H9 (cell line): ENCODE measurements at regions not wholly inside any gene's neighbourhood (a gene's known extent, or its start where the extent isn't known, plus 50 kb on each side); places are given as distances from the start of the nearest gene placed in this dataset.

ENCODE experiments used
- DNase-seq: peaks from one replicate; pipeline ENCODE4 v3.0.0-alpha.2; 2017
- H2AFZ ChIP-seq: one replicate; pipeline ENCODE4 v1.6.1; 2013; ENCODE audit warnings: mild to moderate bottlenecking, low read length, control low read depth, moderate library complexity
- H2AK5ac ChIP-seq: 2 replicates; pipeline ENCODE4 v1.6.1; 2013; ENCODE audit warnings: low read length, control low read depth, mixed read lengths; ENCODE audit not compliant: insufficient read length
- H2BK120ac ChIP-seq: one replicate; pipeline ENCODE4 v1.6.1; 2013; ENCODE audit warnings: low read depth, mild to moderate bottlenecking, low read length, control low read depth, inconsistent platforms; ENCODE audit not compliant: poor library complexity, severe bottlenecking
- H2BK12ac ChIP-seq: 2 replicates; pipeline ENCODE4 v1.6.1; 2013; ENCODE audit warnings: low read length, control low read depth, mixed read lengths, low read depth; ENCODE audit not compliant: insufficient read length
- H2BK15ac ChIP-seq: 2 replicates; pipeline ENCODE4 v1.6.1; 2013; ENCODE audit warnings: low read depth, low read length, control low read depth
- H2BK20ac ChIP-seq: one replicate; pipeline ENCODE4 v1.6.1; 2013; ENCODE audit warnings: low read depth, mild to moderate bottlenecking, low read length, control low read depth, inconsistent platforms; ENCODE audit not compliant: poor library complexity, severe bottlenecking
- H2BK5ac ChIP-seq: 2 replicates; pipeline ENCODE4 v1.6.1; 2013; ENCODE audit warnings: low read length, control low read depth, mixed read lengths; ENCODE audit not compliant: insufficient read length
- H3K14ac ChIP-seq: 2 replicates; pipeline ENCODE4 v1.6.1; 2013; ENCODE audit warnings: low read length, control low read depth; ENCODE audit not compliant: insufficient read depth
- H3K18ac ChIP-seq: 2 replicates; pipeline ENCODE4 v1.6.1; 2013; ENCODE audit warnings: low read depth, mild to moderate bottlenecking, mixed read lengths, low read length, control low read depth; ENCODE audit not compliant: insufficient read length
- H3K23ac ChIP-seq: 2 replicates; pipeline ENCODE4 v1.6.1; 2013; ENCODE audit warnings: low read length, control low read depth, mixed read lengths, low read depth; ENCODE audit not compliant: insufficient read length
- H3K23me2 ChIP-seq: 2 replicates; pipeline ENCODE4 v1.6.1; 2013; ENCODE audit warnings: low read depth, mild to moderate bottlenecking, mixed read lengths, low read length, control low read depth; ENCODE audit not compliant: insufficient read length, poor library complexity, severe bottlenecking
- H3K27ac ChIP-seq: 2 replicates; pipeline ENCODE4 v1.5.1; 2013; ENCODE audit warnings: low read length, control low read depth, mixed read lengths, low read depth; ENCODE audit not compliant: insufficient read length
- H3K27me3 ChIP-seq: 2 replicates; pipeline ENCODE4 v1.6.1; 2013; ENCODE audit warnings: low read length, control low read depth, inconsistent platforms; ENCODE audit not compliant: insufficient read depth
- H3K4ac ChIP-seq: 2 replicates; pipeline ENCODE4 v1.6.1; 2013; ENCODE audit warnings: low read depth, mild to moderate bottlenecking, control low read depth, inconsistent platforms, low read length, moderate library complexity
- H3K4me1 ChIP-seq: 2 replicates; pipeline ENCODE4 v1.6.1; 2013; ENCODE audit warnings: low read length, control low read depth, inconsistent platforms; ENCODE audit not compliant: insufficient read depth
- H3K4me2 ChIP-seq: 2 replicates; pipeline ENCODE4 v1.6.1; 2013; ENCODE audit warnings: low read length, control low read depth, mixed read lengths; ENCODE audit not compliant: insufficient read length, insufficient read depth
- H3K56ac ChIP-seq: 2 replicates; pipeline ENCODE4 v1.6.1; 2013; ENCODE audit warnings: low read depth, mild to moderate bottlenecking, mixed read lengths, low read length, control low read depth; ENCODE audit not compliant: insufficient read length
- H3K79me1 ChIP-seq: 2 replicates; pipeline ENCODE4 v1.6.1; 2013; ENCODE audit warnings: low read depth, mild to moderate bottlenecking, moderate library complexity, low read length, control low read depth, inconsistent platforms; ENCODE audit not compliant: insufficient read depth, poor library complexity, severe bottlenecking
- H3K79me2 ChIP-seq: 2 replicates; pipeline ENCODE4 v1.6.1; 2013; ENCODE audit warnings: low read length, control low read depth, inconsistent platforms; ENCODE audit not compliant: insufficient read depth
- H3K9ac ChIP-seq: 2 replicates; pipeline ENCODE4 v1.6.1; 2013; ENCODE audit warnings: low read length, control low read depth, mixed read lengths; ENCODE audit not compliant: insufficient read length; ENCODE audit errors: extremely low read depth
- H3K9me3 ChIP-seq: one replicate; pipeline ENCODE4 v1.6.1; 2013; ENCODE audit warnings: low read depth, low read length, inconsistent platforms; ENCODE audit not compliant: control insufficient read depth
- H3T11ph ChIP-seq: one replicate; pipeline ENCODE4 v1.6.1; 2013; ENCODE audit warnings: mild to moderate bottlenecking, low read length, control low read depth, inconsistent platforms
- H4K20me1 ChIP-seq: one replicate; pipeline ENCODE4 v1.6.1; 2013; ENCODE audit not compliant: control insufficient read depth, insufficient read length, insufficient read depth
- H4K5ac ChIP-seq: 2 replicates; pipeline ENCODE4 v1.6.1; 2013; ENCODE audit warnings: low read depth, mild to moderate bottlenecking, mixed read lengths, low read length, control low read depth; ENCODE audit not compliant: insufficient read length
- H4K8ac ChIP-seq: replicated peaks from 2 replicates; pipeline ENCODE4 v1.6.1; 2013; ENCODE audit warnings: low read length, control low read depth, mixed read lengths, low read depth; ENCODE audit not compliant: insufficient read length
- H4K91ac ChIP-seq: 2 replicates; pipeline ENCODE4 v1.6.1; 2013; ENCODE audit warnings: low read depth, mild to moderate bottlenecking, moderate library complexity, mixed read lengths, low read length, control low read depth; ENCODE audit not compliant: insufficient read length
- H3K27ac Mint-ChIP-seq, 3 experiments: 2 replicates in 2 of 3; 3 replicates in 1 of 3; pipeline ENCODE4 v1.8.0; 2020 to 2021; ENCODE audit warnings: mixed read lengths in 3 of 3, mild to moderate bottlenecking in 1 of 3, moderate library complexity in 1 of 3
- H3K27me3 Mint-ChIP-seq: 2 replicates; pipeline ENCODE4 v1.8.0; 2021; ENCODE audit warnings: low read depth, mild to moderate bottlenecking, moderate library complexity, mixed read lengths
- H3K36me3 Mint-ChIP-seq, 3 experiments: 2 replicates in 2 of 3; 3 replicates in 1 of 3; pipeline ENCODE4 v1.8.0; 2020 to 2021; ENCODE audit warnings: low read depth in 3 of 3, mixed read lengths in 3 of 3; ENCODE audit not compliant: insufficient read depth in 1 of 3
- H3K4me1 Mint-ChIP-seq, 2 experiments: 2 replicates each; pipeline ENCODE4 v1.8.0; 2020; ENCODE audit warnings: mixed read lengths in 2 of 2
- H3K4me3 Mint-ChIP-seq, 2 experiments: 2 replicates in 1 of 2; 3 replicates in 1 of 2; pipeline ENCODE4 v1.8.0; 2020 to 2021; ENCODE audit warnings: mild to moderate bottlenecking in 2 of 2, mixed read lengths in 2 of 2, moderate library complexity in 1 of 2
- H3K9me3 Mint-ChIP-seq, 2 experiments: 2 replicates in 1 of 2; 3 replicates in 1 of 2; pipeline ENCODE4 v1.8.0; 2020; ENCODE audit warnings: mild to moderate bottlenecking in 2 of 2, mixed read lengths in 2 of 2, moderate library complexity in 1 of 2
- CTCF ChIP-seq: fragments of 200-600 bp; sonication (generic); conservative IDR thresholded peaks from 3 replicates; pipeline ENCODE4 v1.8.0; 2021; ENCODE audit warnings: antibody characterized with exemption, mild to moderate bottlenecking
- WGBS: extraction: QIAGEN DNeasy Blood & Tissue Kit; methylation state at CpG from one replicate; pipeline ENCODE4 v1.1.7; 2013; ENCODE audit warnings: missing lambda C conversion rate, low lambda C conversion rate, mixed read lengths; ENCODE audit not compliant: insufficient read length; ENCODE audit errors: extremely low coverage; 5-methylcytosine and 5-hydroxymethylcytosine counted together

GRCh38 chr14:31939934-31940333 is 137.2 kb upstream of the ARHGAP5 start:
- Histone ChIP-seq H2BK5ac (no peak overlapping the region), H3K27me3 (peaks cover 5% of the 10 kb centered on the region; the same call in 1 of the 2 replicates), H2BK120ac (no peak overlapping the region), H3K9me3 (no peaks in the 10 kb centered on the region), H3K23me2 (no peaks in the 10 kb centered on the region), H3T11ph (no peak overlapping the region), H3K14ac (no peak overlapping the region), H3K79me1 (no peaks in the 10 kb centered on the region), H3K56ac (no peak overlapping the region), H4K8ac (no peak overlapping the region), H2BK15ac (no peak overlapping the region), H3K9ac (no peak overlapping the region), H4K91ac (no peak overlapping the region), H3K79me2 (no peaks in the 10 kb centered on the region), H3K18ac (no peak overlapping the region), H2AFZ (no peak overlapping the region), H3K4me2 (no peak overlapping the region), H3K4ac (no peak overlapping the region), H2AK5ac (no peak overlapping the region), H2BK20ac (no peak overlapping the region), H4K20me1 (no peaks in the 10 kb centered on the region), H3K23ac (no peak overlapping the region), H2BK12ac (no peak overlapping the region), H4K5ac (no peak overlapping the region), H3K27ac (no peak overlapping the region), H3K4me1 (peaks cover 6% of the 10 kb centered on the region)
- no peak for DNase-seq
- TF ChIP-seq CTCF = no peak
- no peak overlapping the region for H3K27ac Mint-ChIP-seq
- H3K9me3 Mint-ChIP-seq = no peaks in the 10 kb centered on the region
- H3K4me3 Mint-ChIP-seq = no peak overlapping the region
- no CpG with 5 or more reads among the region's 4 CpGs for WGBS
- no peaks in the 10 kb centered on the region; a peak in 1 of 7 replicates for H3K36me3 Mint-ChIP-seq
- H3K27me3 Mint-ChIP-seq = peaks cover 4% of the 10 kb centered on the region
- H3K4me1 Mint-ChIP-seq = peaks cover 18 to 23% of the 10 kb centered on the region in 2 experiments
